Left colon (tissue), 2 donors: ENCODE measurements at regions not wholly inside any gene's neighbourhood (a gene's known extent, or its start where the extent isn't known, plus 50 kb on each side); places are given as distances from the start of the nearest gene placed in this dataset.
"Not testable (repeated sequence)": the region's sequence is repeated elsewhere in the genome, so short reads cannot be mapped to it uniquely, and the experiment has no call there.

Experiments
- ATAC-seq: fragments of 200-7000 bp; cut with Tn5 transposase; one replicate; pipeline ENCODE4 v1.9.1; 2020; ENCODE audit warnings: mild to moderate bottlenecking, moderate library complexity
- DNase-seq, 2 donors: peaks; one replicate each; pipeline ENCODE4 v3.0.0-alpha.2; 2020
- intact Hi-C, 2 donors: fragments of 100-400 bp; cut with DNase I in 1 of 2; cut with micrococcal nuclease in 1 of 2; formaldehyde crosslinking; loops; one replicate each; pipeline versions ENCODE4 v1.11.2 to v1.14.0; 2022; cut with DNase I, micrococcal nuclease
- donor health status: DM: no; HTN: no; CAD: no.
- donor health status: DM: yes; HTN: yes; CAD: no.

- DNase-seq (no peak), ATAC-seq (no peak)
- intact Hi-C loops = no loop called here
Observed at GRCh38 chr2:84236288-84236687, 222.8 kb downstream of the SUCLG1 start.

GRCh38 chr2:84234103-84234502, 225.0 kb downstream of the SUCLG1 start:
- ATAC-seq (no peak), DNase-seq (no peak)
- intact Hi-C loops = no loop called here

GRCh38 chr2:84231478-84231877, 227.6 kb downstream of the SUCLG1 start:
- DNase-seq = no peak
- intact Hi-C loops = no loop called here
- no peak for ATAC-seq

DNA sequence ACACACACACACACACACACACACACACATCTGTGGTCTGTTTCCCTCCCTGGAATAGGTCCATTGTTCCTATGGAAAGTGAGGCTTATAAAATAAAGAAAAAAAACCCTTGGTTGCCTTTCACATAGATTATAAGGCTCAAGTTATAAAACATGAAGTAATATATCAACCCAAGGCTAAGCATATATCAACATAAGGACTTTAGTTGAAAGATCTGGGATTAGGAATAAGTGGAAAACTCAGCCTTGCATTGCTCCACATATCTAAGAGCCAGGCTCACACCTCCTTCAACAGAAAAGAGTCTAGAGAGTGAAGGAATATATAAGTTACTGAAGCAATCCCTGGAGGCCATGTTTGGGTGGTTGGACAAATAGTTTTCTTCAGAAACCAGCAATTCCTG, 235.0 kb downstream of the SUCLG1 start:
- DNase-seq (no peak), ATAC-seq (no peak)
- intact Hi-C loops = no loop called here

- DNase-seq (no peak), ATAC-seq (no peak)
- intact Hi-C loops = no loop called here
Observed at GRCh38 chr2:84223191-84223590, 235.9 kb downstream of the SUCLG1 start.

DNA sequence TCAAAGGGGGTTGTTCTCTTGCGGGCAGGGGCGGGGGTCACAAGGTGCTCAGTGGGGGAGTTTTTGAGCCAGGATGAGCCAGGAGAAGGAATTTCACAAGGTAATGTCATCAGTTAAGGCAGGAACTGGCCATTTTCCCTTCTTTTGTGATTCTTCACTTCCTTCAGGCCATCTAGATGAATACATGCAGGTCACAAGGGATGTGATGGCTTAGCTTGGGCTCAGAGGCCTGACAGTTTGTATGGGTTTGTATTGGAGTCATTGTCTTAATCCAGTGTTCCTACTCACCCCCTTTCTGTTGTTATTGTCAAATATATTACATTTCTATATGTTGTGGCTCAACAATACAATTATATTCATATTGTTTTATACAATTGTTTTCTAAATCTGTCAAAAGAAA, 238.0 kb downstream of the SUCLG1 start:
- DNase-seq, ATAC-seq, intact Hi-C loops: not testable (repeated sequence)

- intact Hi-C loops = no loop called here
- DNase-seq (no peak), ATAC-seq (no peak)
Observed at GRCh38 chr2:84217456-84217855, 241.6 kb downstream of the SUCLG1 start.

GRCh38 chr2:84214455-84214854, 244.6 kb downstream of the SUCLG1 start:
- DNase-seq (no peak), ATAC-seq (no peak)
- intact Hi-C loops = no loop called here

GRCh38 chr2:84212611-84213314, 246.3 kb downstream of the SUCLG1 start:
- no peak for ATAC-seq
- no peak for DNase-seq
- intact Hi-C loops = no loop called here

- no peak for DNase-seq
- ATAC-seq = no peak
- intact Hi-C loops = no loop called here
Observed at GRCh38 chr2:84209941-84210340, 249.1 kb downstream of the SUCLG1 start.

DNA sequence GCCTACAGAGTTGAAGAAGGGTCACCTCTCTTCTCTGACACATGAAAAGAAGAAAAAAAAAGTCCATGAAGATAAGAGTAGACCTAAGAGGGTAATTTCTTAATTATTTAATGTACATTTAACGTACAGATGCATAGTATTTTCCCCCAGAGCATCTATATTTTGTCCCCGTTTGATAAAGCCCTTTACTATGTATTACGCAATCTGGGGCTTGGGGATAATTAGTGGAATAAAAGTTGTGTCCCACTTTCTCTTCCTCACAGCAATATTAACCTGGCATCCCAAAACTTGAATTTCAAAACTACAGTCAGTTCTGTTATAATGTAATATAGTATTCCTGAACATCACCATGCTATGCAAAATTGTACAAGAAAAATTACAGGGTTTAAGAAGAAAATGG, 254.1 kb downstream of the SUCLG1 start:
- intact Hi-C loops = no loop called here
- DNase-seq = no peak
- no peak for ATAC-seq

DNA sequence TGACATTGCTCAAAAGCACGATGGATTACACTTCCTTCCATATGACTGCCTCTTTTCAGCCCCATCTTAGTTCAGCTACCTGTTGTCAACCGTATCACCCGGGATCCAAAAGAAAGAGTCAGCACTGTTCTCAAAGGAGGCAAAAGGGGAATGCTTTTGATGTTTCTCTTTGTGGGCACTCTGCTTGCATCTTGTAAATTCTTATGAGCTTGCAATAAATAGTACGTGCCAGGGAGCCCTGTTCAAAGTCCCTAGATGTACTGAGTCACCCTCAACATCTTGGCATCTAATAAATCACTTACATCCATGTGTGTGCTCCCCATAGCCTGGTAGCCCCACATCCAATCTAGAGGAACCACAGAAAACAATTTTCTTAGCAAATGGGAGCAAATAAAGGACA, 256.9 kb downstream of the SUCLG1 start:
- intact Hi-C loops = no loop called here
- DNase-seq (no peak), ATAC-seq (no peak)

- no peak for ATAC-seq
- DNase-seq = no peak
- intact Hi-C loops = no loop called here
Observed at GRCh38 chr2:84201158-84201557, 257.9 kb downstream of the SUCLG1 start.

DNA sequence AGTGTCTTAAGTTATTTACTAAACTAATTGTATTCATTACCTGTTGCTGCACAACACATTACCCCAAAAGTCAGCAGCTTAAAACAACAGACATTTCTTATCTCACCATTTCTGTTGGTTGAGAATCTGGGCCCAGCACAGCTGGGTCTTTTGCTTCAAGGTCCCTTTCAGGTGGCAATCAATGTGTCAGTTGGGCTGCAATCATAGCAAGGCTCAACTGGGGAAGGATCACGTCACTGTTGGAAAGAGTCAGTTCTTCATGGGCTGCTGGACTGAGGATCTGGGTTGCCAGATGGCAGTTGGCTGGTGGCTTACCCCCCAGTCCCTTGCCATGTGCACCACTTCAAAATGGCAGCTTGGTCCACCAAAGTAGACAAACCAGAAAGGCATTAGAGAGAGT, 261.2 kb downstream of the SUCLG1 start:
- intact Hi-C loops = no loop called here
- DNase-seq = no peak
- ATAC-seq = no peak

DNA sequence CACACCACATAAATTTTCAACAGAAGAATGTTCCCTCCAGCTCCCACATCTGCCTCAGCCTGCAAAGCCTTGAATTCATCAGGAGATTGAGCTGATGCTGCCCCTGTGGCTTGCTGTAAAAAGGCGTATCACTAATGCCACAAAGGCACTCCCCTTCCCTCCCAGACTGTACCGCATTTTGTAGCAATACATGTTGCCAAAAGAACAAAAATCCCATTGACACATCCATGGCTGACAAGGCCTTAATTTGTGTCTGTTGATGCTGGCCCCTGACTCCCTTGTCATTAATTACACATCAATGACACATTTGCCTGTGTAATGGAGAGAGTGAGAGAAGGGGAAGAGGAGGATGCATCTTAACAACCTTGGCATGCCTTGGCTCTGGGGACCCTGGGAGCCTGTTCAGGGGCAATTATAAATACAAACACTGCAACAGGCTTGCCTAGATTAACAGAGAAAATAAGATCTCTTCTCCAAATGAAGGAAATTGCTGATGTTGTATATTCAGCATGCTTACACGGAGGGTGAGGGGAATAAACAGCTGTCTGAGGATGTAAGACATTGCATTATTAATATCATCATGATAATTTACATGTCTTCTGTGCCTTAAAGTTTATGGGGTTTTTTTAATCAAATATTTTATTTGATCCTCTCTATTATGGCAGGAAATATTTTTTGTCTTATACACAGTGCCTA, 264.0 kb downstream of the SUCLG1 start:
- ATAC-seq (no peak), DNase-seq (no peak)
- intact Hi-C loops = no loop called here

GRCh38 chr2:84194181-84194580, 264.9 kb downstream of the SUCLG1 start:
- intact Hi-C loops = no loop called here
- DNase-seq (no peak), ATAC-seq (no peak)

GRCh38 chr2:84187258-84187657, 271.8 kb downstream of the SUCLG1 start:
- no peak for DNase-seq
- intact Hi-C loops = no loop called here

GRCh38 chr2:84181927-84182326, 277.2 kb downstream of the SUCLG1 start:
- DNase-seq (no peak), ATAC-seq (no peak)
- intact Hi-C loops = no loop called here

More at GRCh38 chr2:84187258-84187657, 271.8 kb downstream of the SUCLG1 start:
- no peak for ATAC-seq

DNA sequence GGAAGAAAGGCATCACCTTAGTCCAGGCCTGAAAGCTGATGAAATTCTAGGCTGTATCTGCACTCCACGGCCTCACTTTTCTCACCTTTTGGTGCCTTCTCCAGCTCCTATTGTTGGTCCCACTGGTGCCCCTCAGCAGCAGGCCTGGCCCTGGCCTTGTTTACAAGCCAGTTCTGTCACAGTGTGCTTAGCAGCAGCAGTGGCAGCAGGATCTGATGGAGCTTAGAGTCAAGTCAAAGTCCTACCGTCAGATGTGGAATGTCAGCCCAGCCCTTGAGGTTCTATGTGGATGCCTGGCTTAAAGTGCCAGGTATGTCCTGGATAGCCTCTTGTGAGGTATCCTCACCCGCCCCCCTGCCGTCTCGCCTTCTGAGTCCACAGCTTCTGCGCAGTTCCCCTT, 281.3 kb downstream of the SUCLG1 start:
- intact Hi-C loops = no loop called here
- ATAC-seq = no peak
- no peak for DNase-seq

- no peak for ATAC-seq
Observed at GRCh38 chr2:84175970-84176369, 283.1 kb downstream of the SUCLG1 start.

GRCh38 chr2:84175340-84175739, 283.7 kb downstream of the SUCLG1 start:
- DNase-seq = no peak
- intact Hi-C loops = no loop called here
- no peak for ATAC-seq

More at GRCh38 chr2:84175970-84176369, 283.1 kb downstream of the SUCLG1 start:
- no peak for DNase-seq
- intact Hi-C loops = no loop called here
